RPMI8226 (cell line): ENCODE measurements at regions not wholly inside any gene's neighbourhood (a gene's known extent, or its start where the extent isn't known, plus 50 kb on each side); places are given as distances from the start of the nearest gene placed in this dataset.
"Not testable (repeated sequence)": the region's sequence is repeated elsewhere in the genome, so short reads cannot be mapped to it uniquely, and the experiment has no call there.

Experiments
- DNase-seq: peaks from one replicate; pipeline ENCODE4 v3.0.0-alpha.2; 2015

DNA sequence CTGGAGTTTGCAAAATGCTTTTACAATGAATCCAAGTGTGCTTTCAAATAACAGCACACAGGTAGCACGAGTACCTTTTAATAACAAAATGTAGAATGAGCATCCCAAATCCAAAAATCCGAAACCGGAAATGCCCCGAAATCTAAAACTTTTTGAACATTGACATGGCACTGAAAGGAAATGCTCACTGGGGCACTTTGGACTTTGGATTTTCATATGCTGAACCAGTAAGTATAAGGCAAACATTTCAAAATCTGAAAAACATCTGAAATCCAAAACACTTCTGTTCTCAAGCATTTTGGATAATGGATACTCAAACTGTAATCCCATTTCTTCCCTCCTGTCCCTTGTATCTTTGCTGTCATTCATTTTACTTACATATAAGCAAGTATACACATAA is 50.1 kb downstream of the GCNT4 start:
- DNase-seq: no peak

GRCh38 chr5:74995926-74996325 is 56.4 kb downstream of the GCNT4 start:
- DNase-seq: no peak

DNA sequence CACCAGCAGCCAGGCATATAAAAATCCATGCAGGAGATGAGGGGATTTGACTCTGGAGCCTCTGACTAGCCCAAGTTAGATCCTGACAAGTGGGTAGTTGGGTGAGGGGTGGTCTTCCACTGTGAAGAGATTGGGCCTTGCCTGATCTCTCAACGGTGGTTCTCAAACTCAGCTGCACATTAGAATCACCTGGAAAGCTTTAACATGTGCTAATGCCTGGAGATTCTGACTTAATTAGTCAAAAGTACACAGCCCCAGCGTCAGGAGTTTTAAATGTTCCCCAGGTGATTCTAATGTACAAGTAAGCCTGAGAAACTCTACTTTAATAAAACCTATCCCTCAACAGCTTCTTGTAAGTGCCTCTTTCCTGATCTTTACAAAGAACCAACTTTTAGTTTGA is 57.5 kb downstream of the GCNT4 start:
- DNase-seq: no peak

- no peak for DNase-seq
Measured at GRCh38 chr5:74993743-74994142, 58.6 kb downstream of the GCNT4 start.

DNA sequence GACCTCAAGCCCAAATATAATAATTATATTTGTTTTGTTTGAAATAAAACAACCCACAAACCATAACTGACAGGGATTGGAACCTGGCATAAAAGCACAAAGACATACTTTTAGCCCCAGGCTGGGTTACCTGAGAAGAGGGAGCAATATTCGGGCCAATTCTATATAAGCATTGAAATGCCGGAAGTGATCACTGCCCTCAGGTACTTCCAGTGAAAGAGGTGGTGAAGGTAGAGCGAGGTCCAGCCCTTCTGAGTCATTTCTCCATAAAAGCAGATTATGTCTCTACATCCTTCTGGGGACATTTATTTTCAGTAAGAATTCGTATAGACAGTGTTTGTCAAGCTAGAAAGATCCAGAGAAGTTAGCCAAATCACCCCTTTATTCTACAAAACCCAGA is 59.6 kb downstream of the GCNT4 start:
- no peak for DNase-seq

GRCh38 chr5:74991522-74991921 is 60.8 kb downstream of the GCNT4 start:
- DNase-seq: no peak

DNA sequence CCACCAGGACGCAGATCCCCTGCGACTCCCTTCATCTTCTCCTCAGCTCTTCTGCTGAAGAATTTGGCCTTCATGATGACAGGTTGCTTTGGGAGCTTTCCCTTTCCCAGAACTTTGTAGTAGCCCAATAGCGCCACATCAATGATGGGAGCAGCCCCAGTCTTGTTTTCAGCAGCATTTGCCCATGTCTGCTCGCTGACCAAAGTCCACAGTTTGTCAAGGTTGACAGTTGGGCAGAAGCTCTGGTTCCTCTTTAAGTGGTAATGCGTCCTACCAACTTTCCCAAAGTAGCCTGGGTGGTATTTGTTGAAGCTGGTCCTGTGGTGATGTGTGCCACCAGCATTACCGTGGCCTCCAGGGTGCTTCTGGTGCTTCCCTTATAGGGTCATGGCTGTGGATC is 62.2 kb downstream of the GCNT4 start:
- DNase-seq: no peak

DNA sequence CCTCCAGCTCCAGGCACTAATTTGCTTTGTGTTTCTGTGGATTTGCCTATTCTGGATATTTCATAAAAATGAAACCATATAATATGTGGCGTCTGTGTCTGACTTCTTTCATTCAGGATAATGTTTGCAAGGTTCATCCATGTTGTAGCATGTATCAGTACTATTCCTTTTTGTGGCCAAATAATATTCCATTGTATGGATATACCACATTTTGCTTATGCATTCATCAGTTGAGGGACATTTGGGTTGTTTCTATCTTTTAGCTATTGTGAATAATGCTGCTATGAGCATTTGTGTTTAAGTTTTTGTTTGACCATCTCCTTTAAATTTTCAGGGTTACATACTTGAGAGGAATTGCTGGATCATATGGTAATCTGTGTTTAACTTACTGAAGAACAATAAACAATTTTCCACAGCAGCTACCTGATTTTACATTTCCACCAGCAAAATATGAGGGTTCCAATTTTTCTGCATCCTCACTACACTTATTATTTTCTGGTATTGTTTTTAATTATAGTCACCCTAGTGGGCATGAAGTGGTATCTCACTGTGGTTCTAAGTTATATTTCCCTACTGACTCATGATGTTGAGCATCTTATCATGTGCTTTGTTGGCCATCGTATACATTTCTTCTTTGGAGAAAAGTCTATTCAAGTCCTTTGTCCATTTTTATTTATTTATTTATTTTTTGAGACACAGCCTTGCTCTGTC is 63.9 kb downstream of the GCNT4 start:
- DNase-seq: no peak

GRCh38 chr5:74978345-74978744 is 74.0 kb downstream of the GCNT4 start:
- DNase-seq: no peak

DNA sequence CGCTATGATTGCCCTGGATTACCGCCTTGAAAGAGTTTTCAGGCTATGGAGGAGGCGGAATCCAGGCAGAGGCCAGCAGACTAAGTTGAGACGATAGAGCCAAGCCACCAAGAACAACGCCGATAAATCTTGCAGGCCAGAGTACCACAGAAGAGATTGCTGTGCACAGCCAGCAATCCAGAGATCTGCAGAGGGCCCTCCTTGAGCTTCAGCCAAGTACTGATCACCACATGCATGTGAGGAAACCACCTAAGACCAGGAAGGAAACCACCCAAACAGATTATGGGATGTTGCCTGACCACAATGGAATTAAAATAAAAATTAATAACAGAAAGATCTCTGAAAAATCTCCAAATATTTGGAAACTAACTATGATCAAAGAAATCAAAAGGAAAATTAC is 74.9 kb downstream of the GCNT4 start:
- no peak for DNase-seq

DNA sequence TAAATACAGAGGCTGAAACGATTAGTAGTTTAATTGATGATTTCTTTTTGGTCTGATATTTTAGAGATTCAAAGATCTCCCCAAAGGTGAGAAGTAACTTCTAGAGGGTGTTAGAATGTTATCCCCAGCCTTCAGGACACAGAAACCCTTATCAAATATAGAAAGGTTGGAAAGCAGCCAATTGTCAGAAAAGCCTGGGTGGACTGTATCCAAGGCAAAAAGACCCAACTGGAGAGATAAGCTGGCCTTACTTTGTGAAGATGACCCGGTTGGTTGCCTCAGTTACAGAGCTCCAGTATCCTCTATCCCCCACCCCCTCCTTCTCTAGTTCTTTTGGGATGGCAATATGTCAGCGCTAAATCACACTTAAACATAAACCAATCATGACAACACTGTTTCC is 75.7 kb downstream of the GCNT4 start:
- DNase-seq: no peak

GRCh38 chr5:74975582-74975981 is 76.8 kb downstream of the GCNT4 start:
- DNase-seq: no peak

DNA sequence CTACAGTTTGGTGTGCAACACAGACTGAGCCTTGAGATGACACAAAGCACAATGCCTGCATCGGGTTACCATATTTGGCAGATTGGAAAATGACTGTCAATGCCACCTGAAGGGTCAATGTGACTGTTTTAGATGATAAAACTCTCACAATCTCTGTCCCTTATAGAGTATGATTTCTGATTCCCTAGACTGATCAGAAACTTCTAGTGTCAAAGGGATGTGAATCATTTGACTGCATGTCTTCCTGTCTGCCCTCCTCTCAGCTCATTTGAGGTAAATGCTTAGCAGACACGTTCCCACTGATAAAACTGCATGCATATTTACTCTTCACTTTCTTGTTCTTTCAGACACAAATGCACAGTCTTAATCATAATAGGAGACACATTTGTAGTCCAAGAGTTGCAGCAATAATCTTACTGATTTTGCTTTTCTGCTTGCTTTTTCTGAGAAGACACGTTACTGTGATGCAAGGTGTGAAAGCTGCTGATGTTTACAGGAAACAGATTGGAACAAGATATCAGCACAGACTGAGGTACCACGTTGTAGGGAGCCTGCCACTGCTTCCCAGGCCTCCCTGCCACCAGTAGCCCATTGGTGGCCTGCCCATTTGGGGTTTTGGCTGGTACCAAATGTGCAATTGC is 77.8 kb downstream of the GCNT4 start:
- DNase-seq: no peak

GRCh38 chr5:74973694-74974093 is 78.7 kb downstream of the GCNT4 start:
- DNase-seq: no peak

GRCh38 chr5:74971947-74972460 is 80.4 kb downstream of the GCNT4 start:
- no peak for DNase-seq

DNA sequence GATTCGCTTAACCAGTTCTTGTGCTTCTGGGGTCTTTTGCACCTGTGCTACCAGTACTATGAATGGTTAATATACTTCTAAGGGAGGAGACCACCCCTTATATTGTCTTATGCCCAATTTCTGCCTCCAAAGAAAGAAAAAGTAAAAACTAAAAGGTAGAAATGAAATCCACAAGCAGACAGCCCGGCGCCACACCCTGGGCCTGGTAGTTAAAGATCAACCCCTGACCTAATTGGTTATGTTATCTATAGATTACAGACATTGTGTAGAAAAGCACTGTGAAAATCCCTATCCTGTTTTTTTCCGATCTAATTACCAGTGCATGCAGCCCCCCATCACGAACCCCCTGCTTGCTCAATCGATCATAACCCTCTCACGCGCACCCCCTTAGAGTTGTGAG is 81.5 kb downstream of the GCNT4 start:
- DNase-seq: not testable (repeated sequence)

DNA sequence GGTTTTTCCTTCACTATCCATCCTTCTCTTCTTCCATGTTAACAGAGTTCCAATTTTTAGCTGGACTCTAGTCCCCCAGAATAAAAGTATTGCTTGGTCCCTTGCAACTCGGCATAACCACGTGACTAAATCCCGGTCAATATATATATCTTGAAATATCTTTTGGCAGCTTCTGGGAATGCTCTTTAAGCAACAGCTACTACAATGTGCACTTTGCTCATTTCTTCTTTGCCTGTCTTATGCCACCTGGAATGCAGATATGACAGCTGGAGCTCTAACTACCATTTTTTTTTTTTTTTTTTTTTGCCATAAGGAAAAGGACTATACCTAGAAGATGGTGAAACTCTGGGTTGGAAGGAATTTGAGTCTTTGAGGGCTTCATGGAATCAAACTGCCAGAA is 82.6 kb downstream of the GCNT4 start:
- no peak for DNase-seq

DNA sequence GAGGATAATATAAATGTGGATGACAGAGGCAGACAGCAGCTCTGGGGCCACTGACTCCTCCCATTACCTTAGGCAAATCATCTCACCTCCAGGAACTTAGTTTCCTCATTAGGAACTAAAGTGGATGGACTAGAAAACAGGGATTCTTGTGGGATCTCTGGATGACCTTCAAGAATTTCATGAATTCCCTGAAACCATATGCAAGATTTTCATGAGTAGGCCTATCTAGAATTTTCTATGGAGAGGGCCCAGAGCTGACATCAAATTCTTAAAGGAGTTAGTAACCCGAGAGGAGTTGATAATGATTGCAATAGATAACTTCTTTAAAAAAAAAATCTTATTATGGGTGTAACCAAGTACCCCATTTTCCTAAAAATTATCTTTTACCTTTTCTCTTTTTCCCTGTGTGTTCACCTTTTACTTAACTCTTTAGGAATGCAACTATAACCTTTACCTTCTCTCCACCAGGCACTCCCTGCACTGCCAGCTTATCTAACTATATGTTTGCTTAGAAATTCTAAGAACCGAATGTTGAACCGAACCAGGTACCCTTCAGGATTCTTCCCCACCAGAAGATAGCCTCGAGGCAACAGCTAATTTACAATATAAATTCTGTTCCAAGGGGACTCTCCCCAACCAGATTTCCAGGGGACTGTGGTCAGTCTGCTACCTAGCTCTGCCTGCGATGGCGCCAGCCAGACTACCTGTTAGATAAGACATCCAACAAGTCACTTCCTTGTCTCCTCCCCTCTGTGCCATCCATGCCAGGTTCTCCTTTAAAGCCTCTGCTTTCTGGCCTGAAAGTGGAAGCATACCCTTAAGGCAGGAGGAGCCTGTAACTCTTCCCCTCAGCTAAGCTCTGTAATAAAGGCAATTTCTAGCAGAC is 86.0 kb downstream of the GCNT4 start:
- no peak for DNase-seq

- no peak for DNase-seq
Measured at GRCh38 chr5:74963407-74963806, 89.0 kb downstream of the GCNT4 start.

DNA sequence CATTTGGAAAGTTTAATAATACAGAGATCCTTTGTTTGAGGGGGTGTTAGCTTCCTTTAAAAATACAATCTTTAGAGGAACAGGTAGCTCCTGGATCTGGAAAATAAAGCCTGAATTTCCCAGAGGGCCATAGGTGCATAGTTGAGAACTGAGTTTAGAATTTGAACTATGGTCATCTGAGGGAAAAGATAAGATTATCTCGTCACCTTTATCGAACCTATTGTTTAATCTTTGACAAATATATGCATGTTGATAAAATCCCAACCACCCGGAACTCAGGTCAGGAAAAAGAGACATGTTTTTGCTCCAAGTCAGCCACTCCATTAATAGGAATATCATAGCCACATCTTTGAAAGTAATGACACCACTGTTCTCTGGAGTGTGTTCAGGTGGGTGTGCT is 91.7 kb upstream of the FAM169A start:
- no peak for DNase-seq

- DNase-seq: no peak
Measured at GRCh38 chr5:74957029-74957784, 91.0 kb upstream of the FAM169A start.

- DNase-seq: no peak
Measured at GRCh38 chr5:74956278-74956677, 90.1 kb upstream of the FAM169A start.

- no peak for DNase-seq
Measured at GRCh38 chr5:74954919-74955318, 88.7 kb upstream of the FAM169A start.
